Medulla oblongata (tissue), 1 donor: ENCODE measurements at regions not wholly inside any gene's neighbourhood (a gene's known extent, or its start where the extent isn't known, plus 50 kb on each side); places are given as distances from the start of the nearest gene placed in this dataset.

ENCODE experiments used
- DNase-seq: peaks from one replicate; pipeline ENCODE4 v3.0.0-alpha.2; 2015; ENCODE audit errors: extremely low spot score

GRCh38 chr3:102747611-102748010 lies 312.8 kb downstream of the ZPLD1 start:
- DNase-seq = no peak

- no peak for DNase-seq
These were observed 313.8 kb downstream of the ZPLD1 start for GRCh38 chr3:102748646-102749045.

GRCh38 chr3:102750322-102750721 lies 315.5 kb downstream of the ZPLD1 start:
- DNase-seq = no peak

- DNase-seq = no peak
These were observed 319.1 kb downstream of the ZPLD1 start for GRCh38 chr3:102753901-102754300.

- DNase-seq = no peak
These were observed 321.9 kb downstream of the ZPLD1 start for GRCh38 chr3:102756706-102757105.

GRCh38 chr3:102757950-102758349 lies 323.1 kb downstream of the ZPLD1 start:
- DNase-seq = no peak

GRCh38 chr3:102761766-102762165 lies 327.0 kb downstream of the ZPLD1 start:
- DNase-seq = no peak

GRCh38 chr3:102790747-102791325 lies 356.0 kb downstream of the ZPLD1 start:
- DNase-seq = no peak

GRCh38 chr3:102791641-102792589 lies 357.1 kb downstream of the ZPLD1 start:
- DNase-seq = no peak

- DNase-seq = no peak
These were observed 362.0 kb downstream of the ZPLD1 start for GRCh38 chr3:102796804-102797203.

GRCh38 chr3:102802819-102803420 lies 368.1 kb downstream of the ZPLD1 start:
- DNase-seq = no peak

- DNase-seq = no peak
These were observed 376.1 kb downstream of the ZPLD1 start for GRCh38 chr3:102810937-102811336.

- no peak for DNase-seq
These were observed 391.8 kb downstream of the ZPLD1 start for GRCh38 chr3:102826636-102827035.

- no peak for DNase-seq
These were observed 392.6 kb downstream of the ZPLD1 start for GRCh38 chr3:102827386-102827785.

GRCh38 chr3:102830415-102830814 lies 395.6 kb downstream of the ZPLD1 start:
- DNase-seq = no peak

- DNase-seq = no peak
These were observed 407.1 kb downstream of the ZPLD1 start for GRCh38 chr3:102841866-102842265.

GRCh38 chr3:102866845-102867244 lies 432.0 kb downstream of the ZPLD1 start:
- DNase-seq = no peak

- DNase-seq = no peak
These were observed 448.7 kb downstream of the ZPLD1 start for GRCh38 chr3:102883515-102883914.

GRCh38 chr3:102885289-102885688 lies 450.5 kb downstream of the ZPLD1 start:
- no peak for DNase-seq

- no peak for DNase-seq
These were observed 452.6 kb downstream of the ZPLD1 start for GRCh38 chr3:102887431-102887830.

GRCh38 chr3:102896851-102897621 lies 462.2 kb downstream of the ZPLD1 start:
- DNase-seq = no peak

GRCh38 chr3:102904629-102905028 lies 469.8 kb downstream of the ZPLD1 start:
- DNase-seq = no peak
